Retina (tissue), 1 donor: ENCODE measurements at regions not wholly inside any gene's neighbourhood (a gene's known extent, or its start where the extent isn't known, plus 50 kb on each side); places are given as distances from the start of the nearest gene placed in this dataset.

ENCODE experiments used
- DNase-seq: peaks from one replicate; pipeline ENCODE4 v3.0.0-alpha.2; 2016

DNA sequence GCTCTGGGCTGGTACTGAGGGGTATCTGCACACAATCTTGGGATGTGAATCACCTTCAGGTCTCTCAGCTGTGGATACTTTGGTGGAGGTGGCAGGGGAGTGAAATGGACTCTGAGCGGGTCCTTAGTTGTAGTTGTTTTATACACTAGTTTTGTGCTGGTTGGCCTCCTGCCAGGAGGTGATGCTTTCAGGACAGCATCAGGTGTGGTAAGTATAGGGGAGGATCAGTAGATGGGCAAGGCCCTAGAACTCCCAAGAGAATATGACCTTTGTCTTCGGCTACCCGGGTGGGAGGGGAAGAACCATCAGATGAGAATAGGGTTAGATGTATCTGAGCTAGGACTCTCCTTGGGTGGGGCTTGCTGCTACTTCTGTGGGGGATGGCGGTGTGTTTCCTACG, 2284.3 kb upstream of the PCDH20 start:
- DNase-seq: no peak

DNA sequence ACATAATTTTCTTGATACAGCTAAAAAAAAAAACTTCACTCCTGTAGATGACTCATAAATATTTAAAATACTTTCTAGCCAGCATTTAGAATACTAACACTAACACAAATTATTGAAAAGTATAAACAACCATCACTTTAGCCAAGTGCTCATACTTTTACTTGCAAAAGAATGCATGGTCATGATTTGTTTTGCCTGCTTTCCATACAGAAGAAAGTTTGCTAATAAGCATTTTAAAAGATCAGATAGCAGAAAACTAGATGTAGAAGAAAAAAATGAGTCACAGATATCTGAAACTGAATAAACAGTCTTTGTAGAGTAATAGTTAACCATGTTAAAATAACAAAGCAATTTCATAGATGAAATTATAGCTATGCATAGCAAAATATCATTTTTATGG, 2280.4 kb upstream of the PCDH20 start:
- DNase-seq: no peak

GRCh38 chr13:63693696-63694095, 2278.0 kb upstream of the PCDH20 start:
- no peak for DNase-seq

- no peak for DNase-seq
Observed at GRCh38 chr13:63691474-63691873, 2275.8 kb upstream of the PCDH20 start.

DNA sequence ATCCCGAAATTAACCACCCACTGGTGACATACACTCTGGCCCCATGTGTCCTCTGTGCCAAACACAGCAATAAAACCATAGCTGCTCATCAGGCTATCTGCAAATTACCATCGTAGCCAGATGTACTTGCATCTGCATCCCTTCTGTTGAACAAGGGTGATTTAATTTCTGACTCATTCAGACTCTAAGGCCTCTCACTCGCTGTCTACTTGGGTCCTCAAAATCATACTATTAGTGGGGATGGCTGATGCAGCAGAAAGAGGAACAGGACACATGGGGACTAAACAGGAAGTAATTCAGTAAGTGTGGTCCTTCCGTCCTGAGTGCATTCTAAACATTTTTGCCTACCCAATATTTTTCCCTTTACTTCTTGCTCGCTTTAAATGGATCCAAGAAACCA, 2275.0 kb upstream of the PCDH20 start:
- no peak for DNase-seq

DNA sequence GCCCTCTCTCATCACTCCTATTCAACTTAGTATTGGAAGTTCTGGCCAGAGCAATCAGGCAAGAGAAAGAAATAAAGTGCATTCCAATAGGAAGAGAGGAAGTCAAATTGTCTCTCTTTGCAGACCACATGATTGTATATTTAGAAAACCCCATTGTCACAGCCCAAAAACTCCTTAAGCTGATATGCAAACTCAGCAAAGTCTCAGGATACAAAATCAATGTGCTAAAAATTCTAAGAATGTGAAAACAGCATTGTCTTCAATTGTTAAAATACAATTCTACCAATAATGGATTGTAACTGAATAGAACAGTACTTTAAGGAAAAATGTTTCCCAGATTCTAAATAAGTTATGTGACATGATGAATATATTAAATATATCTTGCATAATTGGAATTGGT, 2269.2 kb upstream of the PCDH20 start:
- DNase-seq: no peak

- DNase-seq: no peak
Observed at GRCh38 chr13:63680704-63681103, 2265.1 kb upstream of the PCDH20 start.

GRCh38 chr13:63671296-63671695, 2255.6 kb upstream of the PCDH20 start:
- DNase-seq: no peak

DNA sequence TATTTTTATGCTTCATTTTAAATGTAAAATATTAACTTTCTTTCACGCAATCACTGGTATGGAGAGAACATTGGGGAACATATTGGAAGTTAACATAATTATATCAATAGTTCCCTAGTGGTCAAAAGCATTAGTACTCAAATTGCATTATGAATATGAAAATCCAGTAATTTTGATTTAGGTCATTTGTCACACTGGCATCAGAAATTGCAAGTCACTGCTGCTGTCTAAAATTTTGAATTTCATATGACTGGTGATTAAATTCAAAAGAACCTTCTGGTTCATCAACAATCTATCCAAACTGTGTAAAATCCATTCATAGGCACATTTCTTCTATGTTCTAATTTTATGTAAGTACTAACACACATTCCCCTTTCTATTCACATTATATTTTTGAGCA, 2235.7 kb upstream of the PCDH20 start:
- DNase-seq: no peak

DNA sequence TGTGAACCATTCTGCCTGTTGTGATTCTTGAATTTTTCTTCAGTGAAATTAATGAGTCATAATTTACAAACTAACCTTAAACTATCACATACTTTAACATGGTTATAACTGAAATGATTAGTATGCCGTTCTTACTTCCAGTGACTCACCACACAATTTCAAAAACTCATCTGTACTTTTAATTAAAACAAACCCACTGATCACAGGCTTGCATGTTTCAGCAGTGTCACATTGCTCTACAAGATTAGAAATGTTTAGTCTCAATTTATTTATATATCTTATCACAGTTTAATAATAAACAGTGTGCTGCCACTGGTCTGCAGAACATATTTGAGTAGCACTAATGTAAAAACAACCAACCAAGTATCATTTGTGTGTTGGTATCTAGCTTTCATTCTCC, 2227.9 kb upstream of the PCDH20 start:
- no peak for DNase-seq

DNA sequence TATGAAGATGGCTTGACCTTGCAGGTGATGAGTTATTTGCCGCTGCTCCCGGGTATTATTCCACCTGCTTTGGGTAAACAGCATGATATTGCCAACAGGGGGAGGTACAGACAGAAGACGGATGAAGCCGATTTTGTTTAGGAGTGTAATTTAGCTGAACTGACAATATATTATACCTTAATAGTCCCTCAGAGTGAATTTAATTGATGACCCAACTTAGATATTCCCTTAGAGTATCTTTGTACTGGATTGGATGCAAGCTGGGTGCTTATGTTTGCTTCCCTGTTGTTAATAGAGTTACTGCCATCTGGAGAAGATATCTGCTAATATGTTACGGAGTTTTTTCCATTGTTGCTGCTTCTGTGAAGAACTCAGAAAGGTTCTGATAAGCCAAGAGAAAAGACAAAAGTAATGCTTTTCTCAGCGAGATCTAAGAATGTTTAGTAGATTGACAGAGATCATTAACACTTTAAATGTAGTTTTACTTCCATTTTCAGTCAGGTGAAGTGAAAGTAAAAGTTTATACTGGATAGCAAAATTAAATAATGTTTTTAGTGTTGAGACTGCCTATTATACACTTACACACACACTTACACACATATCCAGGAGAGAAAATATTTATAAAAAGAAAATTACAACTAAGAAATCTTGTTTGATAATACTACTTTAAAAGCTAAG, 2220.8 kb upstream of the PCDH20 start:
- DNase-seq: no peak

DNA sequence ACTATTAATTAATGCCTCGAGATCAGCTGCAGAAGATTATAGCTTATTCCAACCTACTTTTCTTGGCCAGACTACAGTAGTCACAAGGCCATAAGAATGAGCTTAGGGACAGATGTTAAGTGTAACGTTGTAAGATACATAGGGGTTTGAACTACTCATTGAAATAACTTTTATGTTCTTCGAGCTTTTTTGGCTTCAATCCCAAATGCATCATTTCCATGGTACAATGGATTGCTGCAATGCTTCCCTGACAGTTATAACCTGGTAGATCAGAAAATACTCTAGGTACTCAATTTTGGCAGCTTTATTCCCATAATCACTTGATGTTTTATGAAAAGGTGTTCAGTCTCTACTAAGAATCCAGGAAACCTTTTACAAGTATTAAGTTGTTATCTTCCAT, 2216.7 kb upstream of the PCDH20 start:
- no peak for DNase-seq

GRCh38 chr13:63631006-63631405, 2215.4 kb upstream of the PCDH20 start:
- no peak for DNase-seq

- no peak for DNase-seq
Observed at GRCh38 chr13:63629591-63629990, 2213.9 kb upstream of the PCDH20 start.

DNA sequence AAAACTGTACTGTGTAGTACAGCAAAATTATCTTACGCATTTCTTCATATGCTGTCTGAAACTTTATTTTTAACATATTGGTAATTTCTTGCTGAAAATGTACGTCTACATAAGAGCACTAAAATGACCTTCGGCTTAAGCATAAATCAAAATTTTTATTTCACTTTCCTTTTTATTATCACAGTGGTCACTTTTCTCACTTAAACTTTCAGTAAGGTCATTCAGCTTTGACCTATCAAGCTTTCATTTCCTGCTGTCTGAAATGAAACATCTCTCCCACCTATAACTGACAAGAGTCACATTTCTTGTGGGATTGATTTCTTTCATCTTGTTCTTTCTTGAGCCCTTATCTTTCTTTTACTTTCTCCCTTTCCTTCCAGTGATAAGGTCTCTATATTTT, 2212.7 kb upstream of the PCDH20 start:
- DNase-seq: no peak

- DNase-seq: no peak
Observed at GRCh38 chr13:63625869-63626268, 2210.2 kb upstream of the PCDH20 start.

- no peak for DNase-seq
Observed at GRCh38 chr13:63614874-63615612, 2199.4 kb upstream of the PCDH20 start.

- DNase-seq: no peak
Observed at GRCh38 chr13:63607153-63607552, 2191.5 kb upstream of the PCDH20 start.

GRCh38 chr13:63605962-63606361, 2190.3 kb upstream of the PCDH20 start:
- no peak for DNase-seq

- DNase-seq: no peak
Observed at GRCh38 chr13:63605403-63605802, 2189.8 kb upstream of the PCDH20 start.

DNA sequence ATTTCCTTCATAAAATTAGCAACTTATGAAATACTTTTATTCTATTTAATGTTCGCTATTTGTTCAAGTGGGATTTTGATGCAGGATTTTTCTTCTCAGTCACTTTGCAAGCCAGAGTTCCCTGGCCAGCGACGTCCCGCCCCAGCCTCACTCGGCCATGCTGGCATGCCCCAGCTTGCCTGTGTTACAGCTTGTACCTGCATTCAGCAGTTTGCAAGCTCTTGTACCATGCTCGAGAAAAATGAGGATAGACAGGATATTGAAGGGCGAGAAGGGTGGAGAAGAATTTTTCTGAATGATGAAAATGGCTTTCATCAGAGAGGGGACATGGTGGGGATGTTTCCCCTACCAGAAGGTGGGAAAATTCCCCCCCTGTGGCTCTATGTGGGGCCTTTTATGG, 2180.2 kb upstream of the PCDH20 start:
- DNase-seq: no peak

DNA sequence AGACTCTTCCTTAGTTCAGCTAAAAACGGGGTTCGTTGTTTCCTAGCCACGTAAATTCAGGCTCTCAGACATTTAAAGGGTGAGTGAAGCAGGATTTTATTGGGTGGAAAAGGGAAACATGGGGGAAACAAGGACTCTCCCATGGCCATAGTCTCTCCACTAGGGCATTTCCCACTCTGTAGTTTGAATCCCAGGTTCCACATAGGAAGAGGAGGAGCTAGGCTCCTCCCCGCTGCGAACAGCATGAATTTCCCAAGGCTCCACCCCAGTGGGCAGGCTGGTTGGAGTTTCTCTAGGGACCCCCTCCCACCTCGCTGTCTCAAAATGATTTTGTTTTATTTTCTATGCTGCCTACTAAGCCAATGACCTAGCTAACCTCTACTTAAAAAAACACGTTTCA, 2170.8 kb upstream of the PCDH20 start:
- DNase-seq: no peak

GRCh38 chr13:63578796-63579195, 2163.1 kb upstream of the PCDH20 start:
- DNase-seq: no peak

DNA sequence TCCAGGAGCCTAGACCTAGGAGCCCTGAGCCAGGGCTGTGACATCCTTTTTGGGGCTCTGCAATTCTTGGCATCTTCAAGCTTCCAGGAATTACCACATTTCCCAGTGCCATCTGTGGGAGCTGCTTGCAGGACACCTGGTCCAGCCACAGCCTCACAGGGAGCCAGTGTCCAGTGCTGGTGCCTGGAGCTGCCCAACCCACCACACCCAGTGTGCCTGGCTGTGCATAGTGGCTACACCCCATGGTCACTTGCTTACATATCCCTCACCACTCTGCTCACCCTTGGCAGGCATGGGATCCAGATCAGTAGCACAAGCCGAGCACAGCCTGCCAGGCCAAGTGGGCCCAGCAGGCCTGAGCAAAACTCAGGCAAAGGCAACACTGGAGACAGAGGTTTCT, 2151.4 kb upstream of the PCDH20 start:
- DNase-seq: no peak

- DNase-seq: no peak
Observed at GRCh38 chr13:63554157-63554556, 2138.5 kb upstream of the PCDH20 start.
